Liver (tissue), 3 donors: ENCODE measurements at regions not wholly inside any gene's neighbourhood (a gene's known extent, or its start where the extent isn't known, plus 50 kb on each side); places are given as distances from the start of the nearest gene placed in this dataset.

ENCODE experiments used
- GABPA ChIP-seq, 2 donors: IDR thresholded peaks in 1 of 2; conservative IDR thresholded peaks in 1 of 2; 2 replicates each; pipeline ENCODE4 v1.6.1; 2016; ENCODE audit warnings: antibody characterized with exemption in 2 of 2, mild to moderate bottlenecking in 1 of 2, moderate library complexity in 1 of 2
- RXRA ChIP-seq, 2 donors: IDR thresholded peaks; 2 replicates each; pipeline ENCODE4 v1.6.1; 2017 to 2018; ENCODE audit warnings: antibody characterized with exemption in 2 of 2, mild to moderate bottlenecking in 1 of 2
- YY1 ChIP-seq: IDR thresholded peaks from 2 replicates; pipeline ENCODE4 v1.6.1; 2016; ENCODE audit warnings: antibody characterized with exemption, mild to moderate bottlenecking
- TF ChIP-seq, protein P1 (sequence below): fragments of 150-350 bp; IDR thresholded peaks from 2 replicates; pipeline ENCODE4 v1.5.1; 2017; ENCODE audit warnings: improper control_type of control experiment, low read depth, low read length; ENCODE audit not compliant: missing input control
- donor health status: healthy.
- donor health status: healthy.

- TF ChIP-seq, protein P1, sequence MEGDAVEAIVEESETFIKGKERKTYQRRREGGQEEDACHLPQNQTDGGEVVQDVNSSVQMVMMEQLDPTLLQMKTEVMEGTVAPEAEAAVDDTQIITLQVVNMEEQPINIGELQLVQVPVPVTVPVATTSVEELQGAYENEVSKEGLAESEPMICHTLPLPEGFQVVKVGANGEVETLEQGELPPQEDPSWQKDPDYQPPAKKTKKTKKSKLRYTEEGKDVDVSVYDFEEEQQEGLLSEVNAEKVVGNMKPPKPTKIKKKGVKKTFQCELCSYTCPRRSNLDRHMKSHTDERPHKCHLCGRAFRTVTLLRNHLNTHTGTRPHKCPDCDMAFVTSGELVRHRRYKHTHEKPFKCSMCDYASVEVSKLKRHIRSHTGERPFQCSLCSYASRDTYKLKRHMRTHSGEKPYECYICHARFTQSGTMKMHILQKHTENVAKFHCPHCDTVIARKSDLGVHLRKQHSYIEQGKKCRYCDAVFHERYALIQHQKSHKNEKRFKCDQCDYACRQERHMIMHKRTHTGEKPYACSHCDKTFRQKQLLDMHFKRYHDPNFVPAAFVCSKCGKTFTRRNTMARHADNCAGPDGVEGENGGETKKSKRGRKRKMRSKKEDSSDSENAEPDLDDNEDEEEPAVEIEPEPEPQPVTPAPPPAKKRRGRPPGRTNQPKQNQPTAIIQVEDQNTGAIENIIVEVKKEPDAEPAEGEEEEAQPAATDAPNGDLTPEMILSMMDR: no peak
- no peak for TF ChIP-seq RXRA (IDR thresholded peaks at IDR 0.05)
- no peak for TF ChIP-seq YY1
- TF ChIP-seq GABPA (IDR thresholded peaks at IDR 0.05 in 1 of 2, conservative IDR thresholded peaks at IDR 0.05 in 1 of 2): no peak
Observed at GRCh38 chr6:69580706-69581105, 216.1 kb downstream of the LMBRD1 start.
